ENCODE measurements at regions not wholly inside any gene's neighbourhood (a gene's known extent, or its start where the extent isn't known, plus 50 kb on each side); places are given as distances from the start of the nearest gene placed in this dataset.

- no peak overlapping the region for H2BK15ac ChIP-seq (ENCODE audit: low read depth, poor library complexity, severe bottlenecking)
- no peak overlapping the region for H4K8ac ChIP-seq (ENCODE audit: low read length)
- no peak overlapping the region for H3K4me2 ChIP-seq (ENCODE audit: low read length, poor library complexity, severe bottlenecking)
- peaks cover 9% of the 10 kb centered on the region for H3K9me3 ChIP-seq (ENCODE audit: control insufficient read depth, low read length)
- H3K36me3 ChIP-seq (ENCODE audit: control insufficient read depth in 1 of 2, insufficient read depth in 2 of 2, low read depth in 1 of 2, low read length in 2 of 2) = no peaks in the 10 kb centered on the region
- no peak overlapping the region for H2AK5ac ChIP-seq (ENCODE audit: low read length, severe bottlenecking)
- no peak overlapping the region for H4K91ac ChIP-seq (ENCODE audit: low read length)
- peaks cover 18 to 49% of the 10 kb centered on the region in 2 experiments for H3K27me3 ChIP-seq (ENCODE audit: control insufficient read depth in 1 of 2, insufficient read depth in 1 of 2, low read length in 2 of 2)
- no peak overlapping the region for H2BK5ac ChIP-seq (ENCODE audit: low read depth, low read length, poor library complexity, severe bottlenecking)
- no peaks in the 10 kb centered on the region for H3K79me1 ChIP-seq (replicated peaks; ENCODE audit: low read length, poor library complexity, severe bottlenecking)
- no peak overlapping the region for H2BK120ac ChIP-seq (ENCODE audit: low read depth, low read length)
- H3K4me1 ChIP-seq (ENCODE audit: control insufficient read depth, insufficient read depth, low read depth, low read length) = no peaks in the 10 kb centered on the region
- no peak overlapping the region for H3K4me3 ChIP-seq (ENCODE audit: insufficient read depth in 1 of 2, low read depth in 1 of 2, low read length in 2 of 2)
- H2BK12ac ChIP-seq (ENCODE audit: low read length in 2 of 2) = no peak overlapping the region
- H3K18ac ChIP-seq (ENCODE audit: low read depth in 1 of 2, low read length in 2 of 2) = no peak overlapping the region
- WGBS = 76% methylated on average over 3 of the region's 3 CpGs
- H3K9ac ChIP-seq (ENCODE audit: low read length) = no peak overlapping the region
- no peak overlapping the region for H3K14ac ChIP-seq (ENCODE audit: low read length in 2 of 2)
- H3K23ac ChIP-seq (ENCODE audit: low read length in 2 of 2) = no peak overlapping the region
- no peak overlapping the region for H2AFZ ChIP-seq (ENCODE audit: low read depth, low read length)
- no peak overlapping the region for H3K27ac ChIP-seq (ENCODE audit: low read length, poor library complexity, severe bottlenecking)
- no peak for DNase-seq
- no peak overlapping the region for H3K4ac ChIP-seq (ENCODE audit: low read depth in 1 of 2, low read length in 2 of 2)
Observed at GRCh38 chr1:24995661-24996060, 65.6 kb upstream of the RUNX3 start.

DNA sequence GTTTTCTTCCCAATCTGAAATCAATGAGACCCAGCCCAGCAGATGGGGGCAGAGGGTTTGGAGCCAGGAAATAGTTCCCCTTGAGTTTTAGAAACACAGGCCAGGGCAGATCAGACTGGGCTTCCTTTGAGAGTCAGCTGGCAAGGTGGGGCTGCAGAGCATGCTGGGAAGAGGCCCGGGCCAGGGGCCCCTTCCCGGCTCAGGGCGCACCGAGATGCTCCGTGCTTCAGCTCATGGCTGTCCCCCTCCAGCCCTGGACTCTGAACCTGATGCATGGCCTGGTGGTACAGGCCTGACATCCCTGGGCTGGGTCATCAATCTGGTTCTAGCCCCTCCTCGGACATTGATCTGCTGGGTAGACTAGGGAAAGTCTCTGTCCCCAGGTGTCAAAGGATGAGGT, 65.1 kb upstream of the RUNX3 start:
- Histone ChIP-seq H2AK5ac (ENCODE audit: low read length, severe bottlenecking) (no peak overlapping the region), H3K9me3 (ENCODE audit: control insufficient read depth, low read length) (peaks cover 9% of the 10 kb centered on the region), H3K27me3 (ENCODE audit: control insufficient read depth in 1 of 2, insufficient read depth in 1 of 2, low read length in 2 of 2) (peaks cover 22 to 54% of the 10 kb centered on the region in 2 experiments), H3K14ac (ENCODE audit: low read length in 2 of 2) (no peak overlapping the region), H3K79me1 (replicated peaks; ENCODE audit: low read length, poor library complexity, severe bottlenecking) (no peaks in the 10 kb centered on the region), H3K23ac (ENCODE audit: low read length in 2 of 2) (no peak overlapping the region), H2BK5ac (ENCODE audit: low read depth, low read length, poor library complexity, severe bottlenecking) (no peak overlapping the region), H2BK15ac (ENCODE audit: low read depth, poor library complexity, severe bottlenecking) (no peak overlapping the region), H4K8ac (ENCODE audit: low read length) (no peak overlapping the region), H3K4ac (ENCODE audit: low read depth in 1 of 2, low read length in 2 of 2) (no peak overlapping the region), H3K9ac (ENCODE audit: low read length) (no peak overlapping the region), H2BK12ac (ENCODE audit: low read length in 2 of 2) (no peak overlapping the region), H4K91ac (ENCODE audit: low read length) (no peak overlapping the region), H3K36me3 (ENCODE audit: control insufficient read depth in 1 of 2, insufficient read depth in 2 of 2, low read depth in 1 of 2, low read length in 2 of 2) (no peaks in the 10 kb centered on the region), H3K4me3 (ENCODE audit: insufficient read depth in 1 of 2, low read depth in 1 of 2, low read length in 2 of 2) (no peak overlapping the region), H3K27ac (ENCODE audit: low read length, poor library complexity, severe bottlenecking) (no peak overlapping the region), H3K4me1 (ENCODE audit: control insufficient read depth, insufficient read depth, low read depth, low read length) (no peaks in the 10 kb centered on the region), H3K4me2 (ENCODE audit: low read length, poor library complexity, severe bottlenecking) (no peak overlapping the region), H2AFZ (ENCODE audit: low read depth, low read length) (no peak overlapping the region), H2BK120ac (ENCODE audit: low read depth, low read length) (no peak overlapping the region), H3K18ac (ENCODE audit: low read depth in 1 of 2, low read length in 2 of 2) (no peak overlapping the region)
- WGBS = 93% methylated on average over 6 of the region's 6 CpGs
- no peak for DNase-seq

GRCh38 chr1:24993871-24994580, 64.0 kb upstream of the RUNX3 start:
- no peaks in the 10 kb centered on the region for H3K36me3 ChIP-seq (ENCODE audit: control insufficient read depth in 1 of 2, insufficient read depth in 2 of 2, low read depth in 1 of 2, low read length in 2 of 2)
- H3K18ac ChIP-seq (ENCODE audit: low read depth in 1 of 2, low read length in 2 of 2) = no peak overlapping the region
- no peak overlapping the region for H3K4ac ChIP-seq (ENCODE audit: low read depth in 1 of 2, low read length in 2 of 2)
- no peak overlapping the region for H3K4me2 ChIP-seq (ENCODE audit: low read length, poor library complexity, severe bottlenecking)
- H3K14ac ChIP-seq (ENCODE audit: low read length in 2 of 2) = no peak overlapping the region
- no peaks in the 10 kb centered on the region for H3K4me1 ChIP-seq (ENCODE audit: control insufficient read depth, insufficient read depth, low read depth, low read length)
- H2BK12ac ChIP-seq (ENCODE audit: low read length in 2 of 2) = no peak overlapping the region
- 86% methylated on average over 16 of the region's 16 CpGs for WGBS
- no peak overlapping the region for H4K91ac ChIP-seq (ENCODE audit: low read length)
- H4K8ac ChIP-seq (ENCODE audit: low read length) = no peak overlapping the region
- DNase-seq = no peak
- no peak overlapping the region for H2AFZ ChIP-seq (ENCODE audit: low read depth, low read length)
- no peak overlapping the region for H2BK15ac ChIP-seq (ENCODE audit: low read depth, poor library complexity, severe bottlenecking)
- no peak overlapping the region for H2AK5ac ChIP-seq (ENCODE audit: low read length, severe bottlenecking)
- peaks cover 9% of the 10 kb centered on the region for H3K9me3 ChIP-seq (ENCODE audit: control insufficient read depth, low read length)
- H2BK5ac ChIP-seq (ENCODE audit: low read depth, low read length, poor library complexity, severe bottlenecking) = no peak overlapping the region
- H3K9ac ChIP-seq (ENCODE audit: low read length) = no peak overlapping the region
- H3K27me3 ChIP-seq (ENCODE audit: control insufficient read depth in 1 of 2, insufficient read depth in 1 of 2, low read length in 2 of 2) = peaks cover 31 to 64% of the 10 kb centered on the region in 2 experiments
- H3K27ac ChIP-seq (ENCODE audit: low read length, poor library complexity, severe bottlenecking) = no peak overlapping the region
- no peak overlapping the region for H2BK120ac ChIP-seq (ENCODE audit: low read depth, low read length)
- H3K23ac ChIP-seq (ENCODE audit: low read length in 2 of 2) = no peak overlapping the region
- no peak overlapping the region for H3K4me3 ChIP-seq (ENCODE audit: insufficient read depth in 1 of 2, low read depth in 1 of 2, low read length in 2 of 2)
- no peaks in the 10 kb centered on the region for H3K79me1 ChIP-seq (replicated peaks; ENCODE audit: low read length, poor library complexity, severe bottlenecking)

DNA sequence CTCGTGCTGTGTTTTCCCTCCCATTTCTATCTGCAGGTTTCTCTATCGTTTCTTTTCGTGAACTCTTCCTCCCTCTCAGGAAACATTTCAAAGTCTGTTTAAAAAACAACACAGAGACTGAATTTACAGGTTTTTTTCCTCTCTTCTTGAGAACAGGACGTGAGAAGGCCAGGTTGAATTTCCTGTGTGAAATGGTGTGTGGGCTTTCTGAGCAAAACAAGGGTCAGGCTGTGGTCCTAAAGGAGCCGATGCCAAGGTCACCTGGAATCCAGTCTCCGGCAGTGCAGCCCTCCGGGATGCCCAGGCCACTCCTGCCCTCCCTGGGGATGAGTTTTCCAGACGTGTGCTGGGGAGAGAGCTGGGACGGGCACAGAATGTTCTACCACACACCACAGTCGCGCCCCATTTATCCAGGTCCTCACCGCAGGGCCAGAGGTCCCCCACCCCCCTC, 62.7 kb upstream of the RUNX3 start:
- Histone ChIP-seq H3K27ac (ENCODE audit: low read length, poor library complexity, severe bottlenecking) (no peak overlapping the region), H3K27me3 (ENCODE audit: control insufficient read depth in 1 of 2, insufficient read depth in 1 of 2, low read length in 2 of 2) (peaks cover 43 to 76% of the 10 kb centered on the region in 2 experiments), H3K18ac (ENCODE audit: low read depth in 1 of 2, low read length in 2 of 2) (no peak overlapping the region), H2BK5ac (ENCODE audit: low read depth, low read length, poor library complexity, severe bottlenecking) (no peak overlapping the region), H2BK12ac (ENCODE audit: low read length in 2 of 2) (no peak overlapping the region), H3K9me3 (ENCODE audit: control insufficient read depth, low read length) (peaks cover 9% of the 10 kb centered on the region), H3K14ac (ENCODE audit: low read length in 2 of 2) (no peak overlapping the region), H3K4me3 (ENCODE audit: insufficient read depth in 1 of 2, low read depth in 1 of 2, low read length in 2 of 2) (no peak overlapping the region), H3K36me3 (ENCODE audit: control insufficient read depth in 1 of 2, insufficient read depth in 2 of 2, low read depth in 1 of 2, low read length in 2 of 2) (no peaks in the 10 kb centered on the region), H3K23ac (ENCODE audit: low read length in 2 of 2) (no peak overlapping the region), H3K4me2 (ENCODE audit: low read length, poor library complexity, severe bottlenecking) (no peak overlapping the region), H3K4ac (ENCODE audit: low read depth in 1 of 2, low read length in 2 of 2) (no peak overlapping the region), H4K91ac (ENCODE audit: low read length) (no peak overlapping the region), H2BK120ac (ENCODE audit: low read depth, low read length) (no peak overlapping the region), H2AK5ac (ENCODE audit: low read length, severe bottlenecking) (no peak overlapping the region), H3K79me1 (replicated peaks; ENCODE audit: low read length, poor library complexity, severe bottlenecking) (no peaks in the 10 kb centered on the region), H2AFZ (ENCODE audit: low read depth, low read length) (no peak overlapping the region), H3K9ac (ENCODE audit: low read length) (no peak overlapping the region), H2BK15ac (ENCODE audit: low read depth, poor library complexity, severe bottlenecking) (no peak overlapping the region), H3K4me1 (ENCODE audit: control insufficient read depth, insufficient read depth, low read depth, low read length) (no peaks in the 10 kb centered on the region), H4K8ac (ENCODE audit: low read length) (no peak overlapping the region)
- DNase-seq = no peak
- WGBS = 89% methylated on average over 9 of the region's 12 CpGs

Data from mesenchymal stem cell (in vitro differentiated cells and primary cell).